HG03066 (cell line): ENCODE measurements at regions not wholly inside any gene's neighbourhood (a gene's known extent, or its start where the extent isn't known, plus 50 kb on each side); places are given as distances from the start of the nearest gene placed in this dataset.
"Not testable (repeated sequence)": the region's sequence is repeated elsewhere in the genome, so short reads cannot be mapped to it uniquely, and the experiment has no call there.

Experiments
- ATAC-seq: cut with Tn5 transposase; IDR thresholded peaks from one replicate; pipeline ENCODE4 v1.9.1; 2021; ENCODE audit warnings: low read depth; ENCODE audit not compliant: unreplicated experiment

DNA sequence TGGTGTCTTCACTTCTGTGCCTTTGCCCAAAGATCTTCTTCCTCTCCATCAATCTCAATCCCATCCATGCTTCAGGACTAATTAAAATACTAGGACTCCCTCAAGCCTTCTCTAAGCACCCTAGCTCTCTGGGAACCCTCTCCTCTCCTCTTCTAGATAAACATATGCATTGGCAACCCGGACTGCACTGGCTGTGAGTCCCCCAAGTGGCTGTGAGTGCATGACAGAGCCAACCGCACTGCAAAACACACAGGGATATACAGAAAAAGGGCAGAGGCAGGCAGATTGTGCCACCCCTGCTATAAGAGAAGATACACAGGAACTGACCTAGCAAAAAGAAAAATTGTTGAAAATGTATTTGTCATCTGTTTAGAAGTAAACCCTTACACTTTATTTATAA, 457.1 kb downstream of the MFSD1 start:
- no peak for ATAC-seq

DNA sequence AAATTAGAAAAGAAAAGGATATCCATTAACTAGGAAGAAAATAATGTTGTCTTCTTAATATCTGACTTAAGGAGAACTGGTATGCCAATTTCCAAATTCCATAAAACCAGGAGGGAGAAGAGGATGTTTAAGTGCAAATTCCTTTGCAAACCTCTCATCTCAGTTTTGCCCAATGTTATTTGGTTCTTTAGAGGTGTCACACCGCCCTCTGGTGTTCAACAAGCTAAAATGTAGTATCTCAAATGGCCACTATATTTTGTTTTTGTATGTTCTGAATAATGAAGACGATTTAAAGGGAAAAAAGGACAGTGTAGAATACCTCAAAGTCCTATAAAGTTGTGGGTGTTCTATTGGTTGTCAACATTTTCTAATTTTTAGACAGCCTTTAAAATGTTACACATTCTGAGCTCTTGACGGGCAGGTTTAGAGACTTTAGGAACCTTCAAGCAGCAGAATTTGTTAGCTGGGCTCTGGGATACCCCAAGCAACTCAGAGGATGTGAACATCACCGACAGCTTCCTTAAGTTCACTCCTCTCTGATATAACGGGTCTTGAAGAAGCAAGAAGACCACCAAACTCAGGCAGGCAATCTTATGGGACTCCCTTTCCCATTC, 458.3 kb downstream of the MFSD1 start:
- peak; percentile 70 for ATAC-seq

DNA sequence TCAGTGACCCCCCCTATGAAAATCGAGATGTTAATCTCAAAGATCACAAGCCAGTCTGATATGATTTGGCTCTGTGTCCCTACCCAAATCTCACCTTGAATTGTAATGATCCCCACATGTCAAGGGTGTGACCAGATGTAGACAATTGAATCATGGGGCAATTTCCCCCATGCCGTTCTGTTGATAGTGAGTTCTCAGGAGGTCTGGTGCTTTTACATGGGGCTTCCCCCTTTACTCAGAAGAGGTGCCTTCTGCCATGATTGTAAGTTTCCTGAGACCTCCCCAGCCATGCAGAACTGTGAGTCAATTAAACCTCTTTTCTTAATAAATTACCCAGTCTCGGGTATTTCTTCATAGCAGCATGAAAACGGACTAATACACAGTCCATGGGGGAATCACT, 459.5 kb downstream of the MFSD1 start:
- not testable (repeated sequence) for ATAC-seq

DNA sequence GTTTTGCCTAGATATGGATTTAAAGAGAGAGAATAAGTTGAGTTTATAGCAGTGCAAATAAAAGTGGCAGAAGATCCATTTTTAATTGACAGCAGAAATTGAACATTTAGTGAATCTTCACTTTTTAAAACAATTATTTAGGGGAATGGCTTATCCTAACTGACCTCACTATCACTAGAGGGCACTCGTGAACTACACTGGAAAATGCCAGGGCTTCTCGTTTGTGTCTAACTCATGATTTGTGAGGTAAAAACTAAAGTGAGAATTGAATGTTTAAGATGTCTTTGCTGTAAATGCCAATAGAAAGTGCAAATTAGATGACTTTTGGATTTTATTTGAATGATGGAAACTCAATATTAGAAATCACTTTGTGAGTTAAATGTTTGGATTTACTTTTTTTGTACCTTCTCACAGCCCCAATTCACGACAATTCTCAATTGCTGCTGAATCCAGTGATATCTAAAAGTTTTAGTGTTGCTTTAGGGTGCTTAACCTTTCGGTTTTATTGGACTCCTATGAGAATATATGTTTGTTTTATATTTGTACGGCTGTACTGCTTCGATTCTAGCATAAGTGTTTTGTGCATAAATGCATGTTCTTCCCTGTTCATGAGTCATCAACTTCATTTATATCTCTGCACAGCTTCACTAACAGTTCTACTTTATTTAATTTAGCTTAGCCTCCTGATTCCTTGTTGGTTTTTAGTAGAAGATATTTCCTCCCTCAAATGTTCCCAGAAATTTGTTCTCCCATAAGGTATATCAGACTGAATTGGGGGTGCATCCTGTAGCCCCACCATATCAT, 462.1 kb downstream of the MFSD1 start:
- no peak for ATAC-seq

DNA sequence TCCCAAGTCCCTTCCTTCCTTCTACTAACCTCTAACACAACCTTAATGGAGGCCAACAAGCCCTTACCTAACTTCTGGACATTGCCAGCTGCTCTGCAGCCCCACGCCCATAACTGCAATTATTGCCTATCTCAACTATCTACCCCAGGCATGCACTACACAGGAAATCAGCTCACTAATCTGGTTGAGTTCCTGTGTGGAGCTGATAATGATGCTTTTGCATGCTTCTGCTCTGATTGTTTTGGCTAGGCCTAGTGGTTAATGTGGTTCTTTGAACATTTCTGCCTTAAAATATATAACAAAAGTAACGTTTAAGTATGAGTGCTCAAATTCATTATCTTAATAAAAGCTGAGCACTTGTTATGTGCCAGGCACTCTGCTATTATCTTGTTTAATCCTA, 463.9 kb downstream of the MFSD1 start:
- no peak for ATAC-seq

DNA sequence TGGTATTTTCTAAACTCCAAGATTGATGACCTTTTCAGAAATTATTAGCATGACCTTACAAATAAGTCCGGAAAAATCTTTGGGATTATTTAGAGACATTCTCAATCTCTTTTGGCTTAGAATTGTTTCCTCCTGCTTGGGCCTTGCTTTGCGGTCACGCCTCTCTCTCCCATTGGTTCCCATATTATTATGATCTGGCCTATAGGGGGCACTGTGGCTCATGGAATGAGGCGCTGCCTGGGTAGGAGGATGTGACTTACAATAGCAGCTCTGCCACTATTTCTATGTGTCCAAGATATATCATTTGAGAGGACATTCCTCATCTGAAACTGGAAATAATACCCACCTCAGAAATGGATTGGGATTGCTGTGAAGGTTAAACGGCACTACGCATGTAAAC, 464.9 kb downstream of the MFSD1 start:
- ATAC-seq = no peak

DNA sequence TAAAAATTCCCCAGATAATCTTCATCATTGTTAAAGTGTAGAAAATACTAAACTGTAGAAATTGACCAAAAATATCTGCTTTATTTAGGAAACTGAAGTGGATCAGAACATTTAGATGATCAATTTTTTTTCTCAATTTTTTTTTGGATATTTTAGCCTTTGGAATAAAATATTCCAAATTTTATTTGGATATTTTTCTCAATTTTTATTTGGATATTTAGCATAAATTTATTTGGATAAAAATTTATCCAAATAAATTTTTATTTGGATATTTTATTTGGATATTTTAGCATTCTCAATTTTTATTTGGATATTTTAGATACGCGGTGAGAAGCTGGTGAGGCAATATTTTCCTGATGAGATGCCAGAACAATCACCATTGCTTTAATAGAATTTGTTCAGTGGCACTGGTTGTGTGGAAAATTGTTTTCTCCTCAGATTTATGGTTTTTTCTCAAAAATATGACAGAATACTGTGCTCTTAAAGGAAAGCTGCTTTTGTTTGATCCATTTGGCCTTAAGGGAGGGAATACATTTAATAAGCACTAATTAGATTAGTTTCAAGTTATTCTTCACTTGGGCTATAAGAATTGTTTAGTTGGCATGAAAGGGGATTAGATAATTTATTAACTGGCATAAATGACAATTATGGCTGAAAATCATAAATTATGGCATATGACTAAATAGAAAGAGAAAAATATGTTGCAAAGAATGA, 470.1 kb downstream of the MFSD1 start:
- no peak for ATAC-seq

DNA sequence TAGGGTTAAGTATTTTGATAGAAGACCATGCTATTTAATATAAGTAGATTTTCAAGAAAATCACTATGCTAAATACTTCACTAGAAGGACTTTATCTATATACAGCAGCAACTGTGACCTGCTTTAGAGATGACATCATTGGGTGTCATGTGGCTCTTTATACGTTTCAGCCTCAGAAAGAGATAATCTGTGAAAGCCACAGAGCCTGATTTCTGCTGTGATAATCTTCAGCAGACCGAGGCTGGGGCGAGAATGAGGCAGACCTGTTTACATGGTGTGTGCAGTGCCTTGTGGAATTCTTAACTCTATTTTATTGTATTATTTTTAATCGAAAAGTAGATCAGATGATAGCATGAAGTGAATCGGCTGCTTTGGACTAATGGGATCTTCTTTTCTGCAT, 471.2 kb downstream of the MFSD1 start:
- no peak for ATAC-seq

DNA sequence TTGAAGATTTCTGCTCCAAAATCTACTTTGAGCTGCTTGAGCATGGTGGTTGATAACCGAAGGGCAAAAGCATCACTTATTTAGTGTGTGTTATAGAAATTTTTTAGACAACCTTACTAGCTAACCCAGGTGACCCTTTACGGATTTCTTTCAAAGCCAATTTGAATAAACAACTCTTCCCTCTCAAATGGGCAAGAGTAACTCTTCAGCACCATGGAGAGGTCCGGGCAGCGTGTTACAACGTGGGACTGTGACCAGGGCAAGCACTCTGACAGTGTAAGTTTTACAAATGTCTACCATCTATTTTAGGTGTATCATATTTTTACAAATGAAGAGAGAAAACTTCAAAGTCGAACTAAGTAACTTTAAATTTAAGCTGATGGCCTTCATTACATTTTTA, 471.8 kb downstream of the MFSD1 start:
- no peak for ATAC-seq

DNA sequence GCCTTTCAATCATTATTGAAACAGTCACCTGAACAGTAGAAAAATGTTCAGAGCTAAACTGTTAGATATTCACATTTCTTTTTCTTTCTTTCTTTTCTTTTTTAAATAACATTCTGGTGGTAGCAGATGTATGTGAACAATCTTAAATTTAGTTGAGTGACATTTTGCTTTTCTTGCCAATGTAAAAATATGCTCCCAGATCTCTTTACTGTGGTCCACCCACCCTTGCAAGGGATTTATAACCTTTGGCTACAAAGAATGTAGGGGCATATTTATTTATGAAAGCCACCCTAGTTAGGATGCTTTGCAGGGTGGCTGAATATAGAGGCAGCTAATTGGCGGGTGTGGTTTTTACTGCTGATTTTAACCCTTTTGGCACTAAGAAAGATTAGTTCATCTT, 473.9 kb downstream of the MFSD1 start:
- no peak for ATAC-seq

DNA sequence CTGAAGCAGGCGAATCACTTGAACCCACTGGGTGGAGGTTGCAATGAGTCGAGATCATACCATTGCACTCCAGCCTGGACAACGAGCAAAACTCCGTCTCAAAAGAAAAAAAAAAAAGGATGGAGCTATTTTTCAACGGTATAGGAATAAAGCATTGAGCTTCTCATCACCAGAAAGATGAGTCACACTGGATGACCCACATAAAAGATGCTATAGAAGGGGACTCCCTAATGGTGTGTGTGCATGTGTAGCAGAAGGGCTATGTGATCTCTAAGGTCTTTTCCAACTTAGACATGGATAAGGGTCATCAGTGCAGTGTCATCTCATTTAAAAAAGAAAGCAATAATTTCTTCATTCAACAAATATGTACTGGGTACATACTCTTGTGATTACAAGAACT, 476.0 kb downstream of the MFSD1 start:
- no peak for ATAC-seq

DNA sequence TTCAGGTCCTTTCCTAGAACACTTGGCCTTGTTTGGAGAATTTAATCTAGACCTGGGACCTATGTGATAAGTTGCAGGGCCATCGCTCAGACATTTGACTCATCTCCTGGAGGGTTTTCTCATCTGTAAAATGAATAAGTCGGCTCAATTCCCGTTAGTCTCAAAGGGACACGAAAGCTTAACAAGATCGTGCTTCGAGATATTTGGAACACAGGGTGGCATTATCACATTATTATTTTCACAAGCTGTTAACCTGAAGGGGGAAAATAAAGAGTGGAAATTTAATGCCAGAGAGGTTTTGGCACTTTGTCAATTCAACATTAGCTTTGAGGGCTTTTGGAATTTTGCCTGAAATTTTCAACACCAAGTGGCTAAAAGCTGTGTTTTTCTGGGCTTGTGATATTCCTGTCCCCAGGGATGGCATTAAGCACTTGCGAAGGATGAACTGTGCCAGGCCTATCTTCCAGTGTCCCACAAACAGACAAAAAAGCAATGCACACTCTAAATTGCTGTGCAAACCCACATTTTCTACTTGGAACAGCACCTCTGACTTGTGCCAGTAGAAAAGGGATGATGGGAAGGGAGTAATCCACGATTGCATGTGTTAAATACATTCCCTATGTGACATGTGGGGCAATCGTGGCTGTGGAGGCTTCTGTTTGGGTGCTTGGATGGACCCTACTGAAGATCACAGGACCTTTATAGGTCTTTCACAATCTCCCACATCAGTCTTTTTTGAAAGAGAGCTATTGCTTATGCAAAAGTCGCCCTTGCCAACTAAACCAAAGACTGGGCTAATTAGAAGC, 478.7 kb downstream of the MFSD1 start:
- no peak for ATAC-seq

DNA sequence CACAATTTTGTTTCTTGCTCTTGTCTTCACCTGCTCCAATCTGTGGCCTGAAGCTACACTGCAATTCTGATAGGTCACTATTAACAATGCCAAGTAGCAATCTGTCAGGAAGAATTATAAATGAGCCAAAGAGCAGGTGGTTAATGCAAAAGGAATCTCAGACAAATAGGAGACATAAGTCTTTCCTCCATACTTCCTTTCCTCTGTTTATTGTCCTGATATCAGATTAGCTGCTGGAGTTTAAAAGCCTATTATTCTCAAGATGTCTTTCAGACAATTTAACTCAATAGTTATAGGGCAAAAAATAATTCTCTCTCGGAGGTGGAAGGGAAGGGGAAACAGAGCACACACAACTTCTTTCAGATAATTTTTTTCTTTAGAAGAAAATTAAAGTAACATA, 491.6 kb downstream of the MFSD1 start:
- ATAC-seq = no peak

DNA sequence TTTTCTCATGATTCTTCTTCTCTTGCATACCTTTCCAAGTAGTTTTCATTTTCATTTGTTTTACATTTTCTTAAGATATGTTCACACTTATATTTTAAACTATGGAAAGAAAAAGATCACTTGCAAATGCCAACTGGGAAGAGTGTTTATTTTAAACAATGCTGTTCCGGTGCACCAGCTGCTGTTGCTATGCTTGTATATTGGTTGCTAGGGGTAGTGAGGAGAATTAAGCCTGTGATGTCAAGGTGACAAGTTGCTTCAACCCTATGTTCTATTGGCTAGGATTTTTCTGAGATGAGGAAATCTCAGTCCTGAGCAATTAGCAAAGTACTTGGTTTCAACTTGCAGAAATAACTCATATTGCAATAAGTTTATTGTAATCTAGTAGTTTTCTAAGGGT, 500.1 kb downstream of the MFSD1 start:
- ATAC-seq = no peak

DNA sequence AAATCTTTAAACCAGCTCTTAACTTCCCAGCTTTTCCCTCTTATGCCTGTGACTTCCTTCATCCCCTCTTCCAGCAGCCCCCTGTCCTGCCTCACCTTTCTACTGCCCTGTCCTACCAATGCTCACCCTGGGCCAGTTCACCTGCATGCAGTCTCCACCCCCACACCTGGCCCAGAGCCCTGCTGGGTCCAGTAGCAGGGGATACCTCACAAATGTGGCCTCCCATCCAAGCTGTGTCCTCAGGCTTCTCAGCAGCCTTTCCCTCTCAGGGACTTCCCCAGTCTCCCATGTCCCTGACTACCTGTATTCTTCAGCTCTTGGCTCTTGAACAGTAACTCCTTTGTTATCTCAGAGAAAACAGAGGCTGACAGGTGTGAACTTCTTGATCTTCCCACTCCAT, 503.2 kb downstream of the MFSD1 start:
- no peak for ATAC-seq

DNA sequence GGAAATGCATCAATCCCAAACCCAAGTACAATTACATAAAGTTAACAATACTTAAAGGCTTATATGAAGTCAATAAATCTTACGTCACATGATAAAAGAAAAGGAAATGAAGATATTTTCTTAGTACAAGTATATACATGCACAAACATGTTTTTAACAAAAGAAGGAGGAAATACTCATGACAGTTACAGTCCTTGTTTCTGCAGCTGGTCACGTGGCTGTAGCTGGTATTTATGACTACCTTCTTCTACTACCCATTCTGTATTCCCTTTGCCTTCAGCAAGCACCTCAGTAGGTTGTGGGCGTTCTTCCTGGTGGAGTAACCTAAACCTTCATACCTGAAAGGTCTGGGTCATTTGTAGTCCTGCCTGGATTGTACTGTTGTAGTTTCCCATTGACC, 514.9 kb downstream of the MFSD1 start:
- not testable (repeated sequence) for ATAC-seq

DNA sequence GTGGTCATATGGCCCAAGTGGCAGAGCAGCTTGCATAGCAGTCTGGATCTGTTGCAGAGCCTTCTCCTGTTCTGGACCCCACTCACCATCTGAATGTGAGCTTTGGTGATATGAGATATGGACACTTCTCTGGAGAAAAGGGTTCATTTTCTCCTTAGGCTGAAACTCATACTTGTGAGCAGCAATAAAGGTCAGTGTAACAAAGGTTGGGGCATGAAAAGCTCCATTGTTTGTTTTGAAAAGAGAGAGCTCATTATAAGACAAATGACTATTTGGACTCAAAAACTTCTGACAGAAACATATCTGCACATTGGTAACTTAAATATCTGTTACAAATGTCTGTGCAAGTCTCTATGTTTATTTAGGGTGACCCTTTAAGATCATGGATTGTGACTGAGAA, 517.3 kb downstream of the MFSD1 start:
- no peak for ATAC-seq

DNA sequence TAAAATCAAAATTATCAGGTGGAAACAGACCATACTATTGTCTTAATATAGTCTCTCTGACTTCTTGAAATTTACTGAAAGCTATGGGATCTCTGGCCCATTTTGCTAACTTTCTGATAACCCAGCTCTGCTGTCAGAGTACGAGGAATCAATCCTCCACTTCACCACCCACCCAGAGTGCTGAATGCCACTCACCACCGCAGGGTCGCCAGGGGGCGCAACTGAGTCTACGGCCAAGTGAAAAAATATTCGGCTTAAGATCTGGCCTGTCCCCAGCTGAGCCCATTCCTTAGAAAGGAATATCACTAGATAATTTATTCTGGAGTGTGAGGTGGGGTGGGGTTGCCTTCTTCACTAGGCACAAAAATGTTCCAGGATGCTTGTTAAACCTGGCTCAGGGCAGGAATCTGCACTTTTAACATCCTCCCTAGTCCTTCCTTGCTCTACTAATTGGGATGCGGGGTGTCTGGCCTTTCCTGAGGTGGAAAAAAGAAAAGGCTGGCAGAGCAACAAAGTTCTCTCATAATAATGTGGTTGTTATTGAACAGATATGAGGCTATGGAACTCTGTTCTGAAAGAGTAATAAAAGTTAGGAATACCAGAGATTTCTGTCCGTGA, 520.6 kb downstream of the MFSD1 start:
- peak; percentile 72 for ATAC-seq

DNA sequence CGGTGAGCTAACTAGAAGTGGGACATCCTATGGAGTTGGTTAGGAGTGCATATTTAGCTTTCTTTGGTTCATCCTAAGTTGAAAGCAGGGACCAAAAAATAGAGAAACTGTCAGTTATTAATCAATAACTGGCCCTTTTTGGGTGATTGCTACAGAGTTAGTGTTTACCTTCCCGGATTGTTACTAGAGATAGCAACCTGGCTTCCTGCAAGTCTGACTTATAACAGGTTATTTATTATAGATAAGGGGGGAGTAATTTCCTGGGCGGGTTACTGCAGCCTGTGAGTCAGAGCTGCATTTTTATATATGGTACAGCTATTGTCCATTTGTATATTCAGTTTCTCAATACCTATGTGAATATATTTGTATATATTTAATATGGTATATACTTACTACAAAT, 522.0 kb downstream of the MFSD1 start:
- ATAC-seq = no peak

DNA sequence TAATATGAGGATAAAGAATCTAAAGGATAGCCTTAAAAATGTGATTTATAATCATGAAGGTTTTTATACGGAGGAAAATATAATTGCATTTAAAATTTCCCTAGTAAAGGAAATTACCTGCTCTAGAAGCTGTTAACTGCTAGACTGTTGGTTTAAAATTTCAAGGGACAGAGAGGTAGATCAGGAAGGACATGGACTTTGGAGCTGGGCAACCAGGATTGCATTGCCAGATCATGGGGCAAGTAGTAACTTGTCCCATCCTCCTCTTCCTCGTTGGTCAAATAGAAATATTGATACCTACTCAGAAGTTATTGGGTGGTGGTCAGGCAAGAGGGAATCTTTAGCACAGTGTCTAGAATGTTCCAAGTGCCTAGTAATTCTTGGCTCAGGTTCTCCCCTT, 525.1 kb downstream of the MFSD1 start:
- no peak for ATAC-seq
